ENCODE measurements at regions not wholly inside any gene's neighbourhood (a gene's known extent, or its start where the extent isn't known, plus 50 kb on each side); places are given as distances from the start of the nearest gene placed in this dataset.

DNA sequence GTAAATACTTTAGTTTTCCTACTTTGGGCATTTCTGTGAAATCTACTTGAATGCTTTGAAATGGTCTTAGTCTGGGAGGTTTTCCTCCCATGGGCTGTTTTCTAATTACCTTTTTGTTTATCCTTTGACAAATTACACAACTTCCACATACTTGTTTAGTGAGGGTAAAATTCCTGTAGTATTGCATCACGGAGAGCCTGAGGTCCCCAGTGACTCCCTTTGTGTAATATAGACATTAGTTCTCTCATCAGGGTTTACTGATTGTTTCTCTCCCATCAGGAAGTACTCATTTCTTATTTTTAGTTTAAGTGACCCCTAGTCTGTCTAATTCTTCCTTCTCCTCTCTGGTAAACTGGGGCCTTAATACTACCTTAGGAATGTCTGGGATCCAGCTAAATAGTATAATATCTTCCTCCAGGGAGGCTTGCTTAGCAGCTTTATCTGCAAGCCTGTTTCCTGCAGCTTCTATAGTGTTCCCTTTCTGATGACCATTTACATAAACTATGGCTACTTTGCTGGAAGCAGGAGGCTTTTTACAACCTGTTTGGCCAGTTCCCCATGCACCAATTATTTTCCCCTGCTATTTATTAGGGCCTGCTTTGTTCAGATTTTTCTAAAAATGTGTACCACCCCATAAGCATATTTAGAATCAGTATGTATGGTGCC is 87.2 kb upstream of the XCR1 start:
- DNase-seq (ENCODE audit: low spot score), result no peak
- Mint-ChIP-seq H3K9me3 (0 out of 2 replicates have a peak, but pooled peaks cover 4% of the 10 kb centered on the region), H3K27ac (peak overlapping the region; percentile 65), H3K4me1 (peaks cover 32% of the 10 kb centered on the region), H3K4me3 (no peak overlapping the region), H3K36me3 (no peaks in the 10 kb centered on the region), H3K27me3 (ENCODE audit: low read depth) (no peaks in the 10 kb centered on the region; the same call in 1 of the 2 replicates)
- ChIA-PET CTCF (no interaction called here), POLR2A (no interaction called here)
- peak; percentile 89 for TF ChIP-seq GABPB1 (CRISPR knock-in tag; IDR thresholded peaks at IDR 0.05)
- TF ChIP-seq NR1H2 (CRISPR knock-in tag; IDR thresholded peaks at IDR 0.05), result no peak
- TF ChIP-seq, protein P1, sequence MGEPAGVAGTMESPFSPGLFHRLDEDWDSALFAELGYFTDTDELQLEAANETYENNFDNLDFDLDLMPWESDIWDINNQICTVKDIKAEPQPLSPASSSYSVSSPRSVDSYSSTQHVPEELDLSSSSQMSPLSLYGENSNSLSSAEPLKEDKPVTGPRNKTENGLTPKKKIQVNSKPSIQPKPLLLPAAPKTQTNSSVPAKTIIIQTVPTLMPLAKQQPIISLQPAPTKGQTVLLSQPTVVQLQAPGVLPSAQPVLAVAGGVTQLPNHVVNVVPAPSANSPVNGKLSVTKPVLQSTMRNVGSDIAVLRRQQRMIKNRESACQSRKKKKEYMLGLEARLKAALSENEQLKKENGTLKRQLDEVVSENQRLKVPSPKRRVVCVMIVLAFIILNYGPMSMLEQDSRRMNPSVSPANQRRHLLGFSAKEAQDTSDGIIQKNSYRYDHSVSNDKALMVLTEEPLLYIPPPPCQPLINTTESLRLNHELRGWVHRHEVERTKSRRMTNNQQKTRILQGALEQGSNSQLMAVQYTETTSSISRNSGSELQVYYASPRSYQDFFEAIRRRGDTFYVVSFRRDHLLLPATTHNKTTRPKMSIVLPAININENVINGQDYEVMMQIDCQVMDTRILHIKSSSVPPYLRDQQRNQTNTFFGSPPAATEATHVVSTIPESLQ (CRISPR knock-in tag; IDR thresholded peaks at IDR 0.05), result no peak
- ATAC-seq, result peak; percentile 62

GRCh38 chr3:46113608-46114007 is 86.3 kb upstream of the XCR1 start:
- ChIA-PET POLR2A (no interaction called here), CTCF (interaction anchor here (0.9 kb wide), 1 partner anchor 258 kb away, joined by 3 read pairs; no protein-coding TSS in a partner anchor)
- Mint-ChIP-seq H3K9me3 (0 out of 2 replicates have a peak, but pooled peaks cover 4% of the 10 kb centered on the region), H3K27me3 (ENCODE audit: low read depth) (no peaks in the 10 kb centered on the region; the same call in 1 of the 2 replicates), H3K4me3 (no peak overlapping the region), H3K36me3 (no peaks in the 10 kb centered on the region), H3K4me1 (peaks cover 32% of the 10 kb centered on the region), H3K27ac (no peak overlapping the region)
- no peak for DNase-seq (ENCODE audit: low spot score)
- no peak for ATAC-seq
- TF ChIP-seq MYBL2 (CRISPR knock-in tag; IDR thresholded peaks at IDR 0.05), result no peak

DNA sequence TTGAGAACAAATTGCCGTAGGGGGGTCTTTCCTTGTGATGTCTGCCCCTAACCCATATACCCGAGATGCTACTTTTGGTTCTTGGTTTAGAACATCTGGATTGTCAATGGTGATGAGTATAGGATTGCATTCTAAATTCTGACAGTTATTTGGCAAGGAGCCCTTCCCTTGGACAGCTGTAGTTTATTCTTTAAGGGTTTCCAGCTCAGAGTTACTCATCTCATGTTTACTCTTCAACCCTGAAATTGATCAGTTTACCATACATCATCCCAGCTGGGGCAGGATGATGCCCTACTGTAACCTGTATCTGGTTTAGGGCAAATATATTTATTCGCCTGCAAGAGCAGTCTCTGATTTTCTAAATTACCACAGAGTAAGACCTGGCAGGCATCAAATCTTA is 85.7 kb upstream of the XCR1 start:
- peaks cover 32% of the 10 kb centered on the region for H3K4me1 Mint-ChIP-seq
- 0 out of 2 replicates have a peak, but pooled peaks cover 4% of the 10 kb centered on the region for H3K9me3 Mint-ChIP-seq
- DNase-seq (ENCODE audit: low spot score) (no peak), ATAC-seq (no peak)
- H3K27ac Mint-ChIP-seq, result no peak overlapping the region
- POLR2A ChIA-PET, result no interaction called here
- H3K4me3 Mint-ChIP-seq, result no peak overlapping the region
- CTCF ChIA-PET, result interaction anchor here (0.9 kb wide), 1 partner anchor 259 kb away, joined by 3 read pairs; no protein-coding TSS in a partner anchor
- H3K36me3 Mint-ChIP-seq, result no peaks in the 10 kb centered on the region
- H3K27me3 Mint-ChIP-seq (ENCODE audit: low read depth), result no peaks in the 10 kb centered on the region; the same call in 1 of the 2 replicates
- no peak for TF ChIP-seq ZNF512 (CRISPR knock-in tag; IDR thresholded peaks at IDR 0.05; ENCODE audit: borderline replicate concordance)
- TF ChIP-seq, protein P2, sequence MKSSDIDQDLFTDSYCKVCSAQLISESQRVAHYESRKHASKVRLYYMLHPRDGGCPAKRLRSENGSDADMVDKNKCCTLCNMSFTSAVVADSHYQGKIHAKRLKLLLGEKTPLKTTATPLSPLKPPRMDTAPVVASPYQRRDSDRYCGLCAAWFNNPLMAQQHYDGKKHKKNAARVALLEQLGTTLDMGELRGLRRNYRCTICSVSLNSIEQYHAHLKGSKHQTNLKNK (CRISPR knock-in tag; IDR thresholded peaks at IDR 0.05), result no peak

- Mint-ChIP-seq H3K4me3 (no peak overlapping the region), H3K27me3 (ENCODE audit: low read depth) (no peaks in the 10 kb centered on the region)
- POLR2A ChIA-PET, result no interaction called here
Observed at GRCh38 chr3:46112296-46112695, 85.0 kb upstream of the XCR1 start.

More at GRCh38 chr3:46112296-46112695, 85.0 kb upstream of the XCR1 start:
- peaks cover 32% of the 10 kb centered on the region for H3K4me1 Mint-ChIP-seq
- no peak overlapping the region for H3K27ac Mint-ChIP-seq
- ATAC-seq (no peak), DNase-seq (ENCODE audit: low spot score) (no peak)
- CTCF ChIA-PET, result no interaction called here
- no peaks in the 10 kb centered on the region for H3K36me3 Mint-ChIP-seq
- 0 out of 2 replicates have a peak, but pooled peaks cover 4% of the 10 kb centered on the region for H3K9me3 Mint-ChIP-seq
- TF ChIP-seq RELA (CRISPR knock-in tag; IDR thresholded peaks at IDR 0.05; ENCODE audit: borderline replicate concordance), result no peak
- TF ChIP-seq, protein P3, sequence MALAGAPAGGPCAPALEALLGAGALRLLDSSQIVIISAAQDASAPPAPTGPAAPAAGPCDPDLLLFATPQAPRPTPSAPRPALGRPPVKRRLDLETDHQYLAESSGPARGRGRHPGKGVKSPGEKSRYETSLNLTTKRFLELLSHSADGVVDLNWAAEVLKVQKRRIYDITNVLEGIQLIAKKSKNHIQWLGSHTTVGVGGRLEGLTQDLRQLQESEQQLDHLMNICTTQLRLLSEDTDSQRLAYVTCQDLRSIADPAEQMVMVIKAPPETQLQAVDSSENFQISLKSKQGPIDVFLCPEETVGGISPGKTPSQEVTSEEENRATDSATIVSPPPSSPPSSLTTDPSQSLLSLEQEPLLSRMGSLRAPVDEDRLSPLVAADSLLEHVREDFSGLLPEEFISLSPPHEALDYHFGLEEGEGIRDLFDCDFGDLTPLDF (CRISPR knock-in tag; IDR thresholded peaks at IDR 0.05), result no peak
